Testis (tissue), 2 donors: ENCODE measurements at regions not wholly inside any gene's neighbourhood (a gene's known extent, or its start where the extent isn't known, plus 50 kb on each side); places are given as distances from the start of the nearest gene placed in this dataset.

ENCODE experiments used
- POLR2A ChIP-seq: fragments of 450-650 bp; IDR thresholded peaks from one replicate; pipeline ENCODE4 v1.6.1; 2017; ENCODE audit warnings: antibody characterized with exemption, mild to moderate bottlenecking, moderate library complexity
- TF ChIP-seq, protein P1 (sequence below), 3 experiments: fragments of 450-650 bp in 2 of 3; fragments of 200-600 bp in 1 of 3; sonication (generic) in 1 of 3; IDR thresholded peaks; one replicate each; pipeline ENCODE4 v1.5.1; 2016 to 2019; ENCODE audit warnings: antibody characterized with exemption in 3 of 3, mild to moderate bottlenecking in 2 of 3, moderate library complexity in 1 of 3

- TF ChIP-seq, protein P1, sequence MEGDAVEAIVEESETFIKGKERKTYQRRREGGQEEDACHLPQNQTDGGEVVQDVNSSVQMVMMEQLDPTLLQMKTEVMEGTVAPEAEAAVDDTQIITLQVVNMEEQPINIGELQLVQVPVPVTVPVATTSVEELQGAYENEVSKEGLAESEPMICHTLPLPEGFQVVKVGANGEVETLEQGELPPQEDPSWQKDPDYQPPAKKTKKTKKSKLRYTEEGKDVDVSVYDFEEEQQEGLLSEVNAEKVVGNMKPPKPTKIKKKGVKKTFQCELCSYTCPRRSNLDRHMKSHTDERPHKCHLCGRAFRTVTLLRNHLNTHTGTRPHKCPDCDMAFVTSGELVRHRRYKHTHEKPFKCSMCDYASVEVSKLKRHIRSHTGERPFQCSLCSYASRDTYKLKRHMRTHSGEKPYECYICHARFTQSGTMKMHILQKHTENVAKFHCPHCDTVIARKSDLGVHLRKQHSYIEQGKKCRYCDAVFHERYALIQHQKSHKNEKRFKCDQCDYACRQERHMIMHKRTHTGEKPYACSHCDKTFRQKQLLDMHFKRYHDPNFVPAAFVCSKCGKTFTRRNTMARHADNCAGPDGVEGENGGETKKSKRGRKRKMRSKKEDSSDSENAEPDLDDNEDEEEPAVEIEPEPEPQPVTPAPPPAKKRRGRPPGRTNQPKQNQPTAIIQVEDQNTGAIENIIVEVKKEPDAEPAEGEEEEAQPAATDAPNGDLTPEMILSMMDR (IDR thresholded peaks at IDR 0.05): no peak
- TF ChIP-seq POLR2A: no peak
Observed at GRCh38 chr1:82171955-82172354, 371.2 kb downstream of the ADGRL2 start.
